GM12875 (cell line): ENCODE measurements at regions not wholly inside any gene's neighbourhood (a gene's known extent, or its start where the extent isn't known, plus 50 kb on each side); places are given as distances from the start of the nearest gene placed in this dataset.

Source experiments
- H3K4me3 ChIP-seq: one replicate; pipeline ENCODE4 v1.5.1; 2011; ENCODE audit warnings: low read depth, low read length, control low read depth
- TF ChIP-seq, protein P1 (sequence below): IDR thresholded peaks from 2 replicates; pipeline ENCODE4 v1.5.1; 2011; ENCODE audit warnings: low read depth, mild to moderate bottlenecking, control low read depth, inconsistent platforms, low read length, moderate library complexity, borderline replicate concordance; ENCODE audit not compliant: insufficient read depth

GRCh38 chr15:62346168-62346567, 181.1 kb upstream of the C2CD4B start:
- TF ChIP-seq, protein P1, sequence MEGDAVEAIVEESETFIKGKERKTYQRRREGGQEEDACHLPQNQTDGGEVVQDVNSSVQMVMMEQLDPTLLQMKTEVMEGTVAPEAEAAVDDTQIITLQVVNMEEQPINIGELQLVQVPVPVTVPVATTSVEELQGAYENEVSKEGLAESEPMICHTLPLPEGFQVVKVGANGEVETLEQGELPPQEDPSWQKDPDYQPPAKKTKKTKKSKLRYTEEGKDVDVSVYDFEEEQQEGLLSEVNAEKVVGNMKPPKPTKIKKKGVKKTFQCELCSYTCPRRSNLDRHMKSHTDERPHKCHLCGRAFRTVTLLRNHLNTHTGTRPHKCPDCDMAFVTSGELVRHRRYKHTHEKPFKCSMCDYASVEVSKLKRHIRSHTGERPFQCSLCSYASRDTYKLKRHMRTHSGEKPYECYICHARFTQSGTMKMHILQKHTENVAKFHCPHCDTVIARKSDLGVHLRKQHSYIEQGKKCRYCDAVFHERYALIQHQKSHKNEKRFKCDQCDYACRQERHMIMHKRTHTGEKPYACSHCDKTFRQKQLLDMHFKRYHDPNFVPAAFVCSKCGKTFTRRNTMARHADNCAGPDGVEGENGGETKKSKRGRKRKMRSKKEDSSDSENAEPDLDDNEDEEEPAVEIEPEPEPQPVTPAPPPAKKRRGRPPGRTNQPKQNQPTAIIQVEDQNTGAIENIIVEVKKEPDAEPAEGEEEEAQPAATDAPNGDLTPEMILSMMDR, result no peak
- H3K4me3 ChIP-seq, result no peak overlapping the region

- TF ChIP-seq, protein P1, result no peak
- H3K4me3 ChIP-seq, result no peak overlapping the region
Observed at GRCh38 chr15:62348118-62348517, 183.0 kb upstream of the C2CD4B start.

GRCh38 chr15:62348623-62349022, 183.5 kb upstream of the C2CD4B start:
- no peak overlapping the region for H3K4me3 ChIP-seq
- TF ChIP-seq, protein P1, result no peak

DNA sequence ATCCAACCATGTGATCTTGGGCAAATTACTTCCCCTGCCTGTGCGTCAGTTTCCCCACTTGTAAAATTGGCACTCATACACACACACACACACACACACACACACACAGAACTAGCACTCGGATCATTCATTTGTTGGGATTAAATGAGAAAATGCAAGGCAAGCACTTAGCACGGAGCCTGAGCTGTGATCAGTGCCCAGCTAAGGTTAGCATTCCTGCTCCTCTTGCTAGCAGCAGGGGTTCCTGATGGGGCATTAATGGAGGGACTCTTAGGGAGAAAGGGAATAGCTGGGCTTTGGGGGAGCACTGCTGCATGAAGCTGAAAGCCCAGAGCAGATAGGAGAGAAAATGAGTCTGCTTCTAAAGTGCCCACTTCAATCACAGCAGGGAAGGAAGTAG, 187.7 kb upstream of the C2CD4B start:
- no peak overlapping the region for H3K4me3 ChIP-seq
- TF ChIP-seq, protein P1, result no peak

- no peak overlapping the region for H3K4me3 ChIP-seq
- TF ChIP-seq, protein P1, result no peak
Observed at GRCh38 chr15:62357431-62357830, 192.3 kb upstream of the C2CD4B start.

DNA sequence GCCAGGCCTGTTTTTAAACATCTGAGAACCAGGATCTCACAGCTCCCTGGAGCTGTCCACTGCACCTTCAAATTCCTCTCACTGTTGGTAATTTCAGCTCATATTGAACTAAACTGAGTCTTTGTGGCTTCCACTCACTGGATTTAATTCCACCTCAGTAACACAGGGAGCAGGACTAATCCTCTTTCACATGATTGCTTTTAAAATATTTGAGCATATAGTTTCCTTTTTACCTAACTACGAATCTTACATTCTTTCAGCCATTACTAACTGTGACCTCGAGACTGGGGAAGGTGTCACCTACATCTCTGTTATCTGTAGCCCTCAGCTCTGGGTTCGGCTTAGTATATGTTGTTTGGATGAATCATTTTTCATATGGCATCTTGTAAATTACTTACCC, 194.3 kb upstream of the C2CD4B start:
- TF ChIP-seq, protein P1, result no peak
- no peak overlapping the region for H3K4me3 ChIP-seq

DNA sequence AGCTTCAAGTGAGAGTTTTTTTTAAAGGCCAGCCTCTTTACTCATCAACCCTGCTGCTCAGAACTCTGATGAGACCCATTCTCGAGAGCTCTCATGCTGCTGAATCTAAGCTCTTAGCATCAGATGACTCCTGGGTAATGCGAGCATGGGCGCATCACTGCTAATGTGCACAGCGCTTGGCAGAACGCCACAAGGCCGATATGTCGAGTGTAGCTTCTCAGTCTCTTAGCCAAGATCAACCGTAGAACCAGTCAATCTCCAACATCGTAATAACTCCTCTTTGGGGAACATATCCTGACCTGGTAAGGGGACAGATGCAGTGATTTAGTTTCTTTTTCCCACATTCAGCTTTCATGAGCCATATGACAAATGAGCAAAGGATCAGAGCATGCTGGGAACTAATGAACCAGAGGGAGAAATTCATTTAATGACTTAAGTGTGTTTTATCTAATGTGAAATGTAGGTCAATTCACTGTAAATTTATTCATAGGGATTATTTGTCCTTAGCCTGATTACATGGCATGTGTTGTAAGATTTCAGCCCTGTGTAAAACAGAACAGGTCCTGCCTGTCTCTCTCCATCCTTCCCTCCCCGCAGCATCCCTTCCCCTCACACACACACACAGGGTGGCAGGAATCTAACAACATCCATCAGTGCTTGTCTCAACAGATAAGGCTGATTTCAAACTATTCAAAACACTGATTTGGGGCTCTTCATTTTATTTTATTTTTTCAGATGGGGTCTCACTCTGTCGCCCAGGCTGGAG, 195.4 kb upstream of the C2CD4B start:
- TF ChIP-seq, protein P1, result no peak
- H3K4me3 ChIP-seq, result no peak overlapping the region
